GM23248 (cell line): ENCODE measurements at regions not wholly inside any gene's neighbourhood (a gene's known extent, or its start where the extent isn't known, plus 50 kb on each side); places are given as distances from the start of the nearest gene placed in this dataset.

Source experiments
- EZH2 ChIP-seq: fragments of 200-600 bp; sonication (generic); IDR thresholded peaks from 2 replicates; pipeline ENCODE4 v1.6.1; 2018; ENCODE audit warnings: antibody characterized with exemption, mild to moderate bottlenecking; ENCODE audit not compliant: insufficient read depth, poor library complexity, severe bottlenecking
- EZH2phosphoT487 ChIP-seq: fragments of 200-600 bp; sonication (generic); IDR thresholded peaks from 2 replicates; pipeline ENCODE4 v1.6.1; 2018; ENCODE audit warnings: antibody characterized with exemption, moderate library complexity, mild to moderate bottlenecking, low read depth; ENCODE audit not compliant: insufficient read depth

DNA sequence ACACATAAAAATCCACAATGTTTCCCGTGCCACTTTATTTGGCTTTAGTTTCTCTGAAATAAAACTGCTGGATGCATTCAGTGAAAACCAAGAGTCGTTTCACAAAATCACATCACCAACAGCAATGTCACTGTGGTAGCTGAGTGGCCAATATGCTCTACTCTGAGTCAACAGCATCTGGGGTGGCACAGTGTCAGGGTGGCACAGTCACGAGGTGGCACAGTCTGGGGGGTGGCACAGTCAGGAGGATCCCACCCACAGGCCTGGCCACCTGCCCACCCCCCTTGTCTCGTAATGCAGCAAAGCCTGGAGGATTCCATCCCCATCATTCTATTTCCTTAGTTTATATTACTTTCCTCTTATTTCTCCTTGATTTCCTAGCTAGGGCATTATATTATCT is 87.0 kb downstream of the ANKRD60 start:
- TF ChIP-seq EZH2phosphoT487 (no peak), EZH2 (no peak)
